Endothelial cell of umbilical vein (primary cell): ENCODE measurements at regions not wholly inside any gene's neighbourhood (a gene's known extent, or its start where the extent isn't known, plus 50 kb on each side); places are given as distances from the start of the nearest gene placed in this dataset.

ENCODE experiments used
- BruUV-seq: library from RNA; stranded (reverse); fragments of 400-500 nt; replicated peaks from 2 replicates; lab custom pipeline; 2021; lab: Mats Ljungman, UMichigan
- CTCF ChIA-PET: fragments of 300-600, 350-600 bp; sonication (Branson Sonifier 250); formaldehyde crosslinking; loops from one replicate; lab custom pipeline; 2021; ENCODE audit warnings: antibody characterized with exemption, inconsistent platforms; lab: Charles Lee
- POLR2A ChIA-PET: fragments of 300-600, 350-600 bp; sonication (Branson Sonifier 250); formaldehyde crosslinking; loops from one replicate; lab custom pipeline; 2021; ENCODE audit warnings: antibody characterized with exemption, inconsistent platforms; lab: Charles Lee
- DNase-seq: peaks from one replicate; pipeline ENCODE4 v3.0.0-alpha.2; 2011; ENCODE audit warnings: low read depth, low spot score
- FAIRE-seq: peaks from 2 replicates; lab custom pipeline; 2011; peaks lifted over from hg19 to GRCh38; lab: Jason Lieb, UNC
- H2AFZ ChIP-seq: 2 replicates; pipeline ENCODE4 v1.6.0; 2012; ENCODE audit warnings: low read depth, low read length, control low read depth, inconsistent platforms
- H3K27ac ChIP-seq: 2 replicates; pipeline ENCODE4 v1.5.1; 2011; ENCODE audit warnings: low read depth, mild to moderate bottlenecking, control low read depth, low read length, moderate library complexity; ENCODE audit not compliant: insufficient read depth
- H3K27me3 ChIP-seq, 2 experiments: 2 replicates each; pipeline versions ENCODE4 v1.6.0 to v1.6.1; 2011; ENCODE audit warnings: low read length in 2 of 2, mixed read lengths in 1 of 2; ENCODE audit not compliant: control insufficient read depth in 2 of 2, insufficient read depth in 2 of 2
- H3K36me3 ChIP-seq, 2 experiments: 2 replicates in 1 of 2; 3 replicates in 1 of 2; pipeline ENCODE4 v1.5.1; 2011; ENCODE audit warnings: low read length in 2 of 2, mild to moderate bottlenecking in 1 of 2, moderate library complexity in 1 of 2; ENCODE audit not compliant: control insufficient read depth in 2 of 2, insufficient read depth in 2 of 2; ENCODE audit errors: extremely low read depth in 1 of 2
- H3K4me1 ChIP-seq: 3 replicates; pipeline ENCODE4 v1.5.1; 2011; ENCODE audit warnings: mild to moderate bottlenecking, low read length; ENCODE audit not compliant: control insufficient read depth, insufficient read depth; ENCODE audit errors: extremely low read depth
- H3K4me2 ChIP-seq: 2 replicates; pipeline ENCODE4 v1.6.1; 2011; ENCODE audit warnings: low read length, control low read depth, mixed read lengths; ENCODE audit not compliant: insufficient read depth
- H3K4me3 ChIP-seq, 3 experiments: fragments of 200-600 bp in 1 of 3; sonication (generic), shearing (Covaris generic) in 1 of 3; replicated peaks in 1 of 3; 2 replicates each; pipeline ENCODE4 v1.5.1; 2011 to 2016; ENCODE audit warnings: control low read depth in 3 of 3, low read length in 3 of 3, mild to moderate bottlenecking in 2 of 3, inconsistent platforms in 1 of 3, low read depth in 1 of 3, moderate library complexity in 1 of 3; ENCODE audit not compliant: insufficient read depth in 1 of 3
- H3K79me2 ChIP-seq: 2 replicates; pipeline ENCODE4 v1.6.0; 2012; ENCODE audit warnings: low read length, inconsistent platforms; ENCODE audit not compliant: control insufficient read depth, insufficient read depth
- H3K9ac ChIP-seq: replicated peaks from 2 replicates; pipeline ENCODE3; 2011; ENCODE audit warnings: low read length, control low read depth; ENCODE audit not compliant: insufficient read depth; ENCODE audit errors: extremely low read depth
- H3K9me1 ChIP-seq: replicated peaks from 3 replicates; pipeline ENCODE4 v1.6.0; 2011; ENCODE audit warnings: mild to moderate bottlenecking, low read length; ENCODE audit not compliant: control insufficient read depth, insufficient read depth; ENCODE audit errors: extremely low read depth
- H3K9me3 ChIP-seq: replicated peaks from 2 replicates; pipeline ENCODE4 v1.5.1; 2012; ENCODE audit warnings: low read length, inconsistent platforms; ENCODE audit not compliant: control insufficient read depth, insufficient read depth
- H4K20me1 ChIP-seq: replicated peaks from 2 replicates; pipeline ENCODE3; 2011; ENCODE audit warnings: mild to moderate bottlenecking, low read length; ENCODE audit not compliant: control insufficient read depth, insufficient read depth; ENCODE audit errors: extremely low read depth
- EZH2 ChIP-seq: IDR thresholded peaks from 2 replicates; pipeline ENCODE4 v1.6.1; 2012; ENCODE audit warnings: borderline replicate concordance, low read depth, mild to moderate bottlenecking, moderate library complexity, low read length, inconsistent platforms; ENCODE audit not compliant: severe bottlenecking
- FOS ChIP-seq: IDR thresholded peaks from 2 replicates; pipeline ENCODE4 v1.6.1; 2011; ENCODE audit warnings: mild to moderate bottlenecking, low read length, moderate library complexity, borderline replicate concordance; ENCODE audit not compliant: insufficient read depth
- GATA2 ChIP-seq: IDR thresholded peaks from 2 replicates; pipeline ENCODE4 v1.7.0; 2011; ENCODE audit warnings: low read depth, mild to moderate bottlenecking, moderate library complexity, mixed read lengths, low read length; ENCODE audit not compliant: insufficient read length, insufficient read depth
- JUN ChIP-seq: IDR thresholded peaks from 2 replicates; pipeline ENCODE4 v1.6.1; 2011; ENCODE audit warnings: borderline replicate concordance, low read depth; ENCODE audit not compliant: insufficient read length, insufficient read depth
- MAX ChIP-seq: IDR thresholded peaks from 2 replicates; pipeline ENCODE4 v1.6.1; 2011; ENCODE audit not compliant: insufficient read depth, insufficient read length
- MYC ChIP-seq: IDR thresholded peaks from one replicate; pipeline ENCODE4 v1.6.1; 2011; ENCODE audit warnings: mild to moderate bottlenecking, low read depth, low read length
- POLR2A ChIP-seq: IDR thresholded peaks from 2 replicates; pipeline ENCODE4 v1.6.1; 2012; ENCODE audit warnings: low read depth, mild to moderate bottlenecking, control low read depth, low read length
- POLR2AphosphoS5 ChIP-seq: IDR thresholded peaks from 2 replicates; pipeline ENCODE4 v1.6.1; 2012; ENCODE audit warnings: low read depth, mild to moderate bottlenecking, control low read depth, low read length, moderate library complexity; ENCODE audit not compliant: insufficient read depth
- dilution Hi-C: fragments of 300-500 bp; cut with MboI; formaldehyde crosslinking; loops from one replicate; pipeline ENCODE4 v1.15.0; 2019; ENCODE audit warnings: low sequenced_read_pairs; ENCODE audit not compliant: extremely low pct_ligation_motif_present
- intact Hi-C: fragments of 100-400 bp; cut with micrococcal nuclease; formaldehyde crosslinking; loops from one replicate; pipeline ENCODE4 v1.10.0; 2022
- TF ChIP-seq, protein P1 (sequence below), 2 donors: IDR thresholded peaks; 1 replicate in 1 of 2; 2 replicates in 1 of 2; pipeline ENCODE4 v1.5.1; 2011; ENCODE audit warnings: low read length in 2 of 2, mild to moderate bottlenecking in 2 of 2, moderate library complexity in 2 of 2, control low read depth in 1 of 2, inconsistent platforms in 1 of 2, low read depth in 1 of 2; ENCODE audit not compliant: insufficient read depth in 1 of 2; ENCODE audit errors: extremely low read depth in 1 of 2

DNA sequence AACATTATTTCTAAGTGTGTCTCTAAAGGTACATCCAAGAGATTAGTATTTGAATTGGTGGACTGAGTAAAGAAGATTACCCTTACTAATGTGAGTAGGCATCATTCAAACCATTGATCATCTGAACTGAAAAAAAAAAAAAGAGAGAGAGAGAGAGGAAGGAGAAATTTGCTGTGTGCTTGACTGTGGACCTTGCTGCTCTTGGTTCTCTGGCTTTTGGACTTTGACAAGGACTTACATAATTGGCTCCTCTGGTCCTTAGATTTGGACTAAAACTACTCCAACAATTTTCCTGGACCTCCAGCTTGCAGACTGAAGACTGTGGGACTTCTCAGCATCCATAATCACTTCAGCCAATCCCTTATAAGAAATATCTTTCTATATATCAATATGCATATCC is 1091.9 kb upstream of the EDIL3 start:
- Histone ChIP-seq H2AFZ (no peak overlapping the region), H3K9me3 (peaks cover 1% of the 10 kb centered on the region), H3K9ac (no peak overlapping the region), H3K79me2 (no peaks in the 10 kb centered on the region), H3K36me3 (no peaks in the 10 kb centered on the region), H3K4me1 (no peaks in the 10 kb centered on the region), H3K9me1 (no peaks in the 10 kb centered on the region), H4K20me1 (no peaks in the 10 kb centered on the region), H3K27ac (no peak overlapping the region), H3K4me3 (no peak overlapping the region), H3K27me3 (no peaks in the 10 kb centered on the region), H3K4me2 (no peak overlapping the region)
- intact Hi-C loops (no loop called here), dilution Hi-C loops (no loop called here)
- no peak for TF ChIP-seq JUN
- TF ChIP-seq GATA2, result no peak
- TF ChIP-seq MAX, result no peak
- TF ChIP-seq POLR2AphosphoS5, result no peak
- TF ChIP-seq POLR2A, result no peak
- no peak for TF ChIP-seq MYC
- TF ChIP-seq, protein P1, sequence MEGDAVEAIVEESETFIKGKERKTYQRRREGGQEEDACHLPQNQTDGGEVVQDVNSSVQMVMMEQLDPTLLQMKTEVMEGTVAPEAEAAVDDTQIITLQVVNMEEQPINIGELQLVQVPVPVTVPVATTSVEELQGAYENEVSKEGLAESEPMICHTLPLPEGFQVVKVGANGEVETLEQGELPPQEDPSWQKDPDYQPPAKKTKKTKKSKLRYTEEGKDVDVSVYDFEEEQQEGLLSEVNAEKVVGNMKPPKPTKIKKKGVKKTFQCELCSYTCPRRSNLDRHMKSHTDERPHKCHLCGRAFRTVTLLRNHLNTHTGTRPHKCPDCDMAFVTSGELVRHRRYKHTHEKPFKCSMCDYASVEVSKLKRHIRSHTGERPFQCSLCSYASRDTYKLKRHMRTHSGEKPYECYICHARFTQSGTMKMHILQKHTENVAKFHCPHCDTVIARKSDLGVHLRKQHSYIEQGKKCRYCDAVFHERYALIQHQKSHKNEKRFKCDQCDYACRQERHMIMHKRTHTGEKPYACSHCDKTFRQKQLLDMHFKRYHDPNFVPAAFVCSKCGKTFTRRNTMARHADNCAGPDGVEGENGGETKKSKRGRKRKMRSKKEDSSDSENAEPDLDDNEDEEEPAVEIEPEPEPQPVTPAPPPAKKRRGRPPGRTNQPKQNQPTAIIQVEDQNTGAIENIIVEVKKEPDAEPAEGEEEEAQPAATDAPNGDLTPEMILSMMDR (IDR thresholded peaks at IDR 0.05; ENCODE audit: extremely low read depth in 1 of 2, insufficient read depth in 1 of 2, low read depth in 1 of 2, low read length in 2 of 2), result no peak
- no peak for TF ChIP-seq EZH2
- no peak for TF ChIP-seq FOS
- ChIA-PET CTCF (no interaction called here), POLR2A (no interaction called here)
- FAIRE-seq (no peak), DNase-seq (no peak)
- BruUV-seq, result no TSS peak
